Mammary epithelial cell (primary cell): ENCODE measurements at regions not wholly inside any gene's neighbourhood (a gene's known extent, or its start where the extent isn't known, plus 50 kb on each side); places are given as distances from the start of the nearest gene placed in this dataset.

ENCODE experiments used
- CTCF ChIP-seq, 2 donors: IDR thresholded peaks in 1 of 2; conservative IDR thresholded peaks in 1 of 2; 2 replicates each; pipeline ENCODE4 v1.5.1; 2011 to 2012; ENCODE audit warnings: inconsistent platforms in 2 of 2, low read length in 2 of 2, mild to moderate bottlenecking in 2 of 2, control low read depth in 1 of 2, low read depth in 1 of 2; ENCODE audit not compliant: insufficient read depth in 1 of 2; ENCODE audit errors: extremely low read depth in 1 of 2
- EZH2 ChIP-seq: IDR thresholded peaks from 2 replicates; pipeline ENCODE4 v1.6.1; 2012; ENCODE audit warnings: low read length, inconsistent platforms, borderline replicate concordance

GRCh38 chr5:25955337-25955736 lies 1083.0 kb downstream of the CDH9 start:
- no peak for TF ChIP-seq EZH2
- TF ChIP-seq CTCF (conservative IDR thresholded peaks at IDR 0.05 in 1 of 2, IDR thresholded peaks at IDR 0.05 in 1 of 2; ENCODE audit: extremely low read depth in 1 of 2, insufficient read depth in 1 of 2, low read depth in 1 of 2, low read length in 2 of 2): no peak
